Nephron (organoid): ENCODE measurements at regions not wholly inside any gene's neighbourhood (a gene's known extent, or its start where the extent isn't known, plus 50 kb on each side); places are given as distances from the start of the nearest gene placed in this dataset.

ENCODE experiments used
- H3K27ac Mint-ChIP-seq, 3 experiments: 2 replicates each; pipeline ENCODE4 v1.8.0; 2020; ENCODE audit warnings: mixed read lengths in 3 of 3, mild to moderate bottlenecking in 2 of 3, moderate library complexity in 1 of 3
- H3K27me3 Mint-ChIP-seq: 2 replicates; pipeline ENCODE4 v1.8.0; 2021; ENCODE audit warnings: low read depth, mild to moderate bottlenecking, moderate library complexity, mixed read lengths
- H3K36me3 Mint-ChIP-seq: 2 replicates; pipeline ENCODE4 v1.8.0; 2020; ENCODE audit warnings: low read depth, mixed read lengths
- H3K4me1 Mint-ChIP-seq: 2 replicates; pipeline ENCODE4 v1.8.0; 2020; ENCODE audit warnings: mixed read lengths
- H3K4me3 Mint-ChIP-seq, 3 experiments: 2 replicates each; pipeline ENCODE4 v1.8.0; 2020; ENCODE audit warnings: mild to moderate bottlenecking in 3 of 3, mixed read lengths in 3 of 3, moderate library complexity in 2 of 3
- H3K9me3 Mint-ChIP-seq: 2 replicates; pipeline ENCODE4 v1.8.0; 2020; ENCODE audit warnings: mixed read lengths
- CTCF ChIP-seq, 3 experiments: fragments of 200-600 bp; sonication (generic); IDR thresholded peaks; one replicate each; pipeline ENCODE4 v1.5.0; 2021; ENCODE audit warnings: antibody characterized with exemption in 3 of 3; ENCODE audit not compliant: unreplicated experiment in 3 of 3

- no peaks in the 10 kb centered on the region for H3K36me3 Mint-ChIP-seq
- no peak for TF ChIP-seq CTCF (IDR thresholded peaks at IDR 0.05; ENCODE audit: unreplicated experiment in 3 of 3)
- H3K4me3 Mint-ChIP-seq, result no peak overlapping the region
- peaks cover 25% of the 10 kb centered on the region for H3K27me3 Mint-ChIP-seq
- no peak overlapping the region for H3K27ac Mint-ChIP-seq
- no peaks in the 10 kb centered on the region for H3K9me3 Mint-ChIP-seq
- peaks cover 24% of the 10 kb centered on the region for H3K4me1 Mint-ChIP-seq
Observed at GRCh38 chr7:60017-60675, 132.2 kb upstream of the FAM20C start.

GRCh38 chr7:60706-61105, 131.7 kb upstream of the FAM20C start:
- Mint-ChIP-seq H3K27me3 (peaks cover 23% of the 10 kb centered on the region), H3K4me3 (no peak overlapping the region), H3K4me1 (peaks cover 27% of the 10 kb centered on the region), H3K27ac (no peak overlapping the region), H3K36me3 (no peaks in the 10 kb centered on the region), H3K9me3 (no peaks in the 10 kb centered on the region)
- no peak for TF ChIP-seq CTCF (IDR thresholded peaks at IDR 0.05; ENCODE audit: unreplicated experiment in 3 of 3)

GRCh38 chr7:61111-61510, 131.3 kb upstream of the FAM20C start:
- H3K4me3 Mint-ChIP-seq, result no peak overlapping the region
- H3K4me1 Mint-ChIP-seq, result peaks cover 27% of the 10 kb centered on the region
- H3K27ac Mint-ChIP-seq, result no peak overlapping the region
- no peak for TF ChIP-seq CTCF (IDR thresholded peaks at IDR 0.05; ENCODE audit: unreplicated experiment in 3 of 3)
- peaks cover 25% of the 10 kb centered on the region for H3K27me3 Mint-ChIP-seq
- H3K36me3 Mint-ChIP-seq, result no peaks in the 10 kb centered on the region
- no peaks in the 10 kb centered on the region for H3K9me3 Mint-ChIP-seq

- H3K4me3 Mint-ChIP-seq, result no peak overlapping the region
- H3K9me3 Mint-ChIP-seq, result no peaks in the 10 kb centered on the region
- peaks cover 32% of the 10 kb centered on the region for H3K4me1 Mint-ChIP-seq
- no peaks in the 10 kb centered on the region for H3K36me3 Mint-ChIP-seq
- no peak overlapping the region for H3K27ac Mint-ChIP-seq
- no peak for TF ChIP-seq CTCF (IDR thresholded peaks at IDR 0.05; ENCODE audit: unreplicated experiment in 3 of 3)
- peaks cover 26% of the 10 kb centered on the region for H3K27me3 Mint-ChIP-seq
Observed at GRCh38 chr7:61576-62360, 130.6 kb upstream of the FAM20C start.

- H3K4me1 Mint-ChIP-seq, result peaks cover 36% of the 10 kb centered on the region
- peaks cover 30% of the 10 kb centered on the region for H3K27me3 Mint-ChIP-seq
- no peaks in the 10 kb centered on the region for H3K36me3 Mint-ChIP-seq
- H3K9me3 Mint-ChIP-seq, result no peaks in the 10 kb centered on the region
- no peak overlapping the region for H3K27ac Mint-ChIP-seq
- TF ChIP-seq CTCF (IDR thresholded peaks at IDR 0.05; ENCODE audit: unreplicated experiment in 3 of 3), result no peak
- H3K4me3 Mint-ChIP-seq, result no peak overlapping the region
Observed at GRCh38 chr7:62361-63116, 129.8 kb upstream of the FAM20C start.
